ENCODE measurements at regions not wholly inside any gene's neighbourhood (a gene's known extent, or its start where the extent isn't known, plus 50 kb on each side); places are given as distances from the start of the nearest gene placed in this dataset.

DNA sequence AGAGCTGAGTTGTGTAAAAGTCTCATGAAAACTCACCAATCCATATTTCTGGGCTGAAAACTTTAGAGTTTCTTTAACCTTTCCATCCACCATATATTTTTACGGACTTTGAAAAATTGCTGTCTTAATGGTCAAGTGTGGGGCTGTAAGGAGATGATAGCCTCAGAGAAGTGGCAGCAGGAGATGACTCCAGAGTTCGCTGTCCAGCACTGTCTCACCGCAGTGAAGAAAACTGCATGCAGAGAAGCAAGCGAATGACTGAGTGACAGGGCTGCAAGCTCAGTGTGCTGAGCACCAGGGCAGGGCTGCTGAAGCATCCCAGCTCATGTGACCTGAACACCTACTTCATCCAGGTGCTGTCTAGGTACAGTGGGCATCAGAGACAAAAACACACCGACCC lies 564.5 kb downstream of the ACTR3B start:
- no peak overlapping the region for H3K4me3 ChIP-seq
- H3K27ac ChIP-seq = no peak overlapping the region
- TF ChIP-seq CTCF (IDR thresholded peaks at IDR 0.05) (no peak), POLR2A (IDR thresholded peaks at IDR 0.05) (no peak)
- 59% methylated on average over 4 of the region's 5 CpGs for WGBS (ENCODE audit: insufficient coverage, low coverage, low lambda C conversion rate, missing lambda C conversion rate)
- H3K27me3 ChIP-seq = no peaks in the 10 kb centered on the region
- H3K9me3 ChIP-seq = no peaks in the 10 kb centered on the region
- intact Hi-C loops (cut with DNase I) = no loop called here
- H3K4me1 ChIP-seq = no peaks in the 10 kb centered on the region
- DNase-seq (no peak), ATAC-seq (no peak)
- no peaks in the 10 kb centered on the region for H3K36me3 ChIP-seq

DNA sequence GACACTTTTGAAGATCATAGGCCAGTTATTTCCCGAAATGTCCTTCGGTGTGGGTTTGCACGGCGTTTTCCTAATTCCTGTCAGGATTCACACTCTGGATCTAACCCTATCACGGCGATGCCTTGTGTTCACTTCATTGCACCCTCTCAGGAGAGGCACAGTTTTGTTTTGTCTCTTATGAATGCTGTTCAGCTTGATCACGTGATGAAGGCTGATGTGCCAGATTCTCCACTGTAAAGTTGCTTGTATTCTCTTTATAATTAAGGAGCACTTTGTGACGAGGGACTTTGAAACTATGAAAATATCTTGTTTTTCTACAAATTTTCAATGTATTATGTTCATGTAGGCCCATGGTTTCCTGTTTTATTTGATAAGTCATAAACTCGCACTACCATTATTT lies 568.1 kb downstream of the ACTR3B start:
- Histone ChIP-seq H3K27ac (no peak overlapping the region), H3K4me3 (no peak overlapping the region), H3K4me1 (no peaks in the 10 kb centered on the region), H3K27me3 (no peaks in the 10 kb centered on the region), H3K9me3 (no peaks in the 10 kb centered on the region), H3K36me3 (no peaks in the 10 kb centered on the region)
- intact Hi-C loops (cut with DNase I) = no loop called here
- WGBS (ENCODE audit: insufficient coverage, low coverage, low lambda C conversion rate, missing lambda C conversion rate) = 70% methylated on average over 9 of the region's 9 CpGs
- TF ChIP-seq POLR2A (IDR thresholded peaks at IDR 0.05) (no peak), CTCF (IDR thresholded peaks at IDR 0.05) (no peak)
- DNase-seq (no peak), ATAC-seq (no peak)

DNA sequence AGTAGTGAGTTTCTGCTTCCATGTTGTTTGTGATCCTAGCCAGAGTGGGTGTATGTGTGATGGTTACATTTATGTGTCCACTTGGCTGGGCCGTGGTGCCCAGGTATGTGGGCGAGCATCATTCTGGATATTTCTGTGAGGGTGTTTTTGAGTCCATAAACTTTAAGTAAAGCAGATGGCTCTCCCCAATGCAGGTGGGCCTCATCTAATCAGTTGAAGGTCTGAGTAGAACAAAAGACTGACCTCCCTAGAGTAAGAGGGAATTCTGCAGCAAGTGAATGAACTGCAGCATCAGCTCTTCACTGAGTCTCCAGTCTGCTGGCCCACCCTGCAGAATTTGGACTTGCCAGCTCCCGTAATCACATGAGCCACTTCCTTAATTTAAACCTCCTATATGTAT lies 571.9 kb downstream of the ACTR3B start:
- Histone ChIP-seq H3K4me1 (no peaks in the 10 kb centered on the region), H3K36me3 (no peaks in the 10 kb centered on the region), H3K9me3 (no peaks in the 10 kb centered on the region), H3K27ac (no peak overlapping the region), H3K4me3 (no peak overlapping the region), H3K27me3 (no peaks in the 10 kb centered on the region)
- no peak for ATAC-seq
- 0% methylated on average over 1 of the region's 3 CpGs for WGBS (ENCODE audit: insufficient coverage, low coverage, low lambda C conversion rate, missing lambda C conversion rate)
- DNase-seq = no peak
- TF ChIP-seq CTCF (IDR thresholded peaks at IDR 0.05) (no peak), POLR2A (IDR thresholded peaks at IDR 0.05) (no peak)
- intact Hi-C loops (cut with DNase I) = no loop called here

- H3K27me3 ChIP-seq = no peaks in the 10 kb centered on the region
- H3K27ac ChIP-seq = no peak overlapping the region
- DNase-seq = no peak
- no peaks in the 10 kb centered on the region for H3K36me3 ChIP-seq
- WGBS (ENCODE audit: insufficient coverage, low coverage, low lambda C conversion rate, missing lambda C conversion rate) = 55% methylated on average over 5 of the region's 5 CpGs
- H3K4me3 ChIP-seq = no peak overlapping the region
- H3K4me1 ChIP-seq = no peaks in the 10 kb centered on the region
- TF ChIP-seq POLR2A (IDR thresholded peaks at IDR 0.05) (no peak), CTCF (IDR thresholded peaks at IDR 0.05) (no peak)
- intact Hi-C loops (cut with DNase I) = no loop called here
- H3K9me3 ChIP-seq = no peaks in the 10 kb centered on the region
- ATAC-seq = no peak
These were observed 594.5 kb downstream of the ACTR3B start for GRCh38 chr7:153354071-153354470.

DNA sequence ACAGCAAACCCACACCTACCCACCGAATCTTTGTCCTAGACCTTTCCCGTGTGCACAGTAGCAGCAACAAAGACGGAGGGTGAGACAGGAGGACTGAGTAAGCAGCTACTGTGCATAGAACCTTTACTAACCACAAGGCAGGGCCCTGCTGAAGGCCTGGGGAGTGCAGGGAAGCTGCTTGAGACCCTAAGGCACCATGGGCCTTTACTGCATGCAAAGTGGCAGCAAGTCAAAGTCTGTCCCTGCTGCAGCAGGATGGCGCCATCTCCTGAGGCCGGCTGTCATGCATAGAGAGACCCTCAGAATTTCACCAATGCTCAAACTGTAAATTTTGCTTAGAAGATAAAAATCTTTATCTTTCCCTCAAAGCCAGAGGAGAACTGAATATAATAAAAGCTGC lies 610.5 kb downstream of the ACTR3B start:
- TF ChIP-seq CTCF (IDR thresholded peaks at IDR 0.05) = no peak
- intact Hi-C loops (cut with DNase I) = no loop called here
- Histone ChIP-seq H3K4me3 (no peak overlapping the region), H3K9me3 (no peaks in the 10 kb centered on the region), H3K27ac (no peak overlapping the region), H3K27me3 (no peaks in the 10 kb centered on the region), H3K4me1 (no peaks in the 10 kb centered on the region), H3K36me3 (no peaks in the 10 kb centered on the region)
- ATAC-seq (no peak), DNase-seq (no peak)
- WGBS (ENCODE audit: insufficient coverage, low coverage, low lambda C conversion rate, missing lambda C conversion rate) = 42% methylated on average over 5 of the region's 5 CpGs
